Upper lobe of right lung (tissue), 1 donor: ENCODE measurements at regions not wholly inside any gene's neighbourhood (a gene's known extent, or its start where the extent isn't known, plus 50 kb on each side); places are given as distances from the start of the nearest gene placed in this dataset.

Source experiments
- ATAC-seq: fragments of 200-7000 bp; cut with Tn5 transposase; one replicate; pipeline ENCODE4 v1.9.1; 2020; ENCODE audit warnings: mild to moderate bottlenecking, moderate library complexity
- DNase-seq: peaks from one replicate; pipeline ENCODE4 v3.0.0-alpha.2; 2020
- H3K27ac ChIP-seq: fragments of 200-600 bp; one replicate; pipeline ENCODE4 v1.8.0; 2022
- H3K27me3 ChIP-seq: fragments of 200-600 bp; one replicate; pipeline ENCODE4 v1.8.0; 2022; ENCODE audit warnings: mild to moderate bottlenecking
- H3K36me3 ChIP-seq: fragments of 200-600 bp; one replicate; pipeline ENCODE4 v1.8.0; 2022
- H3K4me1 ChIP-seq: fragments of 200-600 bp; one replicate; pipeline ENCODE4 v1.8.0; 2022
- H3K4me3 ChIP-seq: fragments of 200-600 bp; one replicate; pipeline ENCODE4 v1.8.0; 2022; ENCODE audit warnings: mild to moderate bottlenecking
- H3K9me3 ChIP-seq: fragments of 200-600 bp; one replicate; pipeline ENCODE4 v1.8.0; 2022
- CTCF ChIP-seq: fragments of 200-600 bp; IDR thresholded peaks from one replicate; pipeline ENCODE4 v1.8.0; 2022; ENCODE audit warnings: antibody characterized with exemption
- intact Hi-C: fragments of 100-400 bp; cut with DNase I; formaldehyde crosslinking; loops from one replicate; pipeline ENCODE4 v1.11.0; 2022
- donor health status: DM: no; HTN: yes; CAD: no; lungs with severe emphysema.

- Histone ChIP-seq H3K27me3 (no peaks in the 10 kb centered on the region), H3K4me3 (no peak overlapping the region), H3K36me3 (no peaks in the 10 kb centered on the region), H3K4me1 (no peaks in the 10 kb centered on the region), H3K9me3 (no peaks in the 10 kb centered on the region), H3K27ac (no peak overlapping the region)
- TF ChIP-seq CTCF, result no peak
- intact Hi-C loops, result no loop called here
- no peak for DNase-seq
- ATAC-seq, result no peak
These were observed 198.7 kb upstream of the ASCC3 start for GRCh38 chr6:101079696-101080270.

- Histone ChIP-seq H3K36me3 (no peaks in the 10 kb centered on the region), H3K4me1 (no peaks in the 10 kb centered on the region), H3K27me3 (no peaks in the 10 kb centered on the region), H3K9me3 (no peaks in the 10 kb centered on the region), H3K27ac (no peak overlapping the region), H3K4me3 (no peak overlapping the region)
- no peak for DNase-seq
- intact Hi-C loops, result no loop called here
- TF ChIP-seq CTCF, result no peak
- ATAC-seq, result no peak
These were observed 199.5 kb upstream of the ASCC3 start for GRCh38 chr6:101080597-101080996.

- Histone ChIP-seq H3K27me3 (no peaks in the 10 kb centered on the region), H3K36me3 (no peaks in the 10 kb centered on the region), H3K4me1 (no peaks in the 10 kb centered on the region), H3K4me3 (no peak overlapping the region), H3K27ac (no peak overlapping the region), H3K9me3 (no peaks in the 10 kb centered on the region)
- DNase-seq (no peak), ATAC-seq (no peak)
- intact Hi-C loops, result no loop called here
- no peak for TF ChIP-seq CTCF
These were observed 202.5 kb upstream of the ASCC3 start for GRCh38 chr6:101083533-101084175.

GRCh38 chr6:101085327-101085726 lies 204.2 kb upstream of the ASCC3 start:
- ATAC-seq (no peak), DNase-seq (no peak)
- no peak for TF ChIP-seq CTCF
- no peaks in the 10 kb centered on the region for H3K36me3 ChIP-seq
- H3K4me1 ChIP-seq, result no peaks in the 10 kb centered on the region
- H3K27ac ChIP-seq, result no peak overlapping the region
- no peaks in the 10 kb centered on the region for H3K9me3 ChIP-seq
- H3K4me3 ChIP-seq, result no peak overlapping the region
- intact Hi-C loops, result no loop called here
- no peaks in the 10 kb centered on the region for H3K27me3 ChIP-seq

GRCh38 chr6:101086473-101086872 lies 205.3 kb upstream of the ASCC3 start:
- TF ChIP-seq CTCF, result no peak
- no peak overlapping the region for H3K27ac ChIP-seq
- intact Hi-C loops, result no loop called here

More at GRCh38 chr6:101086473-101086872, 205.3 kb upstream of the ASCC3 start:
- Histone ChIP-seq H3K27me3 (no peaks in the 10 kb centered on the region), H3K4me3 (no peak overlapping the region), H3K9me3 (no peaks in the 10 kb centered on the region), H3K36me3 (no peaks in the 10 kb centered on the region), H3K4me1 (no peaks in the 10 kb centered on the region)
- ATAC-seq (no peak), DNase-seq (no peak)
